ENCODE measurements at regions not wholly inside any gene's neighbourhood (a gene's known extent, or its start where the extent isn't known, plus 50 kb on each side); places are given as distances from the start of the nearest gene placed in this dataset.
"Not testable (repeated sequence)": the region's sequence is repeated elsewhere in the genome, so short reads cannot be mapped to it uniquely, and the experiment has no call there.

DNA sequence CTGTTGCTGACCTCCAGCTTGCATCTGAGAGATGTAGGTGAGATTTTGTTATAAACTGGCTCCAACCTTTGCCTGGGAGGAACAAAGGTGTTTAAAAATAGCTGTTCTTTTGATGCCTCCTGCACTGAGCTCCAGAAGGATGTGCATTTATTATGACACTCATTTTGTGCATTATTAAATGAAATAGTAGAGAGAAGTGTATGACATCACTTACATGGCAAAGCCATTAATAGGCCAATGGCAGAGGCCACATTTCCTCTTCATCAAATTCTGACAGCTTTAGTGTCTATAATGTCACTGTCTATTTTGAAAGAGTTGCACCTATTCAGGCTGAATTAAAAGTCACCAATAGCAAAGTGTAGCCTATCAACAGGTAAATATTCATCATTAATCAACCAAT is 564.6 kb downstream of the FLRT2 start:
- no peak for DNase-seq

DNA sequence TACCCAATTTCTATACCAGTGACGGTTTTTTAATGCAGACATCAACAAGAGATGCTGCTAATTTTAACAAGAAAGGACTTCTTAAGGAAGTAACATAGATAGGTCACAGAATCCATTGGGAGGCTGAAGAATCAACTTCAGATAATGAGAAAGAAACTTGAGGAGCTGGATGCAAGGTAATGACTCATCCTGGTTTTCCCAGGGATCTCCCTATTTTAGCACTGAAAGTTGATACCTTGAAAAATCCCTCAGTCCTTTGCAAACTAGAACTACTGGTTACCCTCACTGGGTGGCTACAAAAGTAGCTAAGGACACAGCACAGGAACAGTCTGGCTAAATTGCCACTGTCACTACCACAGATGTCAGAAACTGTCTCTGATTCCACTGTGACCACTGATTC is 561.9 kb downstream of the FLRT2 start:
- no peak for DNase-seq

DNA sequence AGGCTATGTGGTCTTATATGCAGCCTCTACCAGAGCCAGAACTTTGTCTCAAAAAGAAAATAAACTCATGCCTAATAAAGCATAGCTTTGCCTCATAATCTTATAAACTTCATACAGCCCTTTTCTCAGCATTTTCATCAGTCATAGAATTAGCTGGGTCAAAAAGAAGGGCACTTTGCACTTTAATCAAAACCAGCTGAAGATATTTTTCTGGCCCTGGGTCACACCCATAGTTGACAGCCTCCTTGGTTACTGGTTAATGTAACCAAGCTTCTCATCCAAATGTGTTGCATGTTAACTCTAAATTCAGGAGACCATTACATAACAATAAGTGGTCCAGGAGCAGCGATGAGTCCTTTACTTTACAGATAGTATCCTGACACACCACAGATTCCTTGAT is 558.2 kb downstream of the FLRT2 start:
- DNase-seq, result no peak

DNA sequence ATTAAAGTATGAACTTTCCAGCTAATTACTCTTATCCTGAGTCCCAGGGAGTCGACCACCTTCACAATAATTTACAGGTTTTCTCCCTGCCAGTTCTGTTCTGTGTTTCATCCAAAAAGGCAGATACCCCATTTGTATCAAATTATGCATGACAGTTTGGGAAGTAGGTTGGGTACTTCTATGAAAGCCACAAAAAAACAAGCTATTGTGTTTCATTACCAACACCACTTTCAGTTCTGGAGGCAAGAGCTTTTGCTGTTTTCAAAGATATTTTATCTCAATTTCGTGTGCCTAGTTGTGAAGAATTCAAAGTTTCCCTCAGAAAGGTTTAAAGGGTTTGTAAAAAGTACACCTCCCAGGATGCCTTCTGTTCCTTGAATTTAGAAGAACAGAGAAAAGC is 557.4 kb downstream of the FLRT2 start:
- no peak for DNase-seq

DNA sequence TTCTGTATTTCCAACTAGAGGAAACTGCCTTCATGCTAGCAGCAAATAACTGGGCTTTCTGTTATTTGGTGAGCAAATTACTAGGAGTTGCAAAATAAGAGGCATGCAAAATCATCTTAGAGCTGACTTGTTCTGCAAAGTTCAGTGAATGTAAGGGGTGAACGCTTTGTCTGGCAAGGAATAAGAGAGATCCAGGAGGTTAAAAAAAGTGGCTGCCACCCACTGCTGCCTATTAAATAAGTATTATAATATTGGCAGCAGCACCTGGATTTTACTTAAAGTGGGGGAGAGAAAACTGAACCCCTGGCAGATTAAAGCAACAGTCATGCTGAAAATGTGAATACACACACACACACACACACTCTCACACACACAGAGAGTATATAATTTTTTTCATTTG is 557.0 kb downstream of the FLRT2 start:
- DNase-seq, result no peak

DNA sequence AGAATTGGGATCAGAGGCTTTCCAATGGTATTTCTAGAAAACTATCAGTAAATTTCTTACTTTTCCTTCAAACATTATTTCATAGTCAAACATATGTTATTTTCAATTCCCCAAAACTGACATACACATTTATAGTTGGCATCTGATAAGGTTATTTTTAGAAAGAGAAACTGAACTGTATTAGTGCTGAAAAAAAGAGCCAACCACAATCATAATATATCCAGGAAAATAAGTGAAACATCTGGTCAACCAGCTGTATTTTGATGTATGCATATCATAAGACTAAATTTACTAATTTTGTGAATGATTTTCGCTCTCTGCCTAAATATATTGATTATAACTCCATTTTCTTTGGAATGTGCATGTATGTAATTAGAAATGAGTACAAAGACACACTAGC is 554.2 kb downstream of the FLRT2 start:
- no peak for DNase-seq

- DNase-seq, result no peak
These were observed 553.7 kb downstream of the FLRT2 start for GRCh38 chr14:86083616-86084015.

DNA sequence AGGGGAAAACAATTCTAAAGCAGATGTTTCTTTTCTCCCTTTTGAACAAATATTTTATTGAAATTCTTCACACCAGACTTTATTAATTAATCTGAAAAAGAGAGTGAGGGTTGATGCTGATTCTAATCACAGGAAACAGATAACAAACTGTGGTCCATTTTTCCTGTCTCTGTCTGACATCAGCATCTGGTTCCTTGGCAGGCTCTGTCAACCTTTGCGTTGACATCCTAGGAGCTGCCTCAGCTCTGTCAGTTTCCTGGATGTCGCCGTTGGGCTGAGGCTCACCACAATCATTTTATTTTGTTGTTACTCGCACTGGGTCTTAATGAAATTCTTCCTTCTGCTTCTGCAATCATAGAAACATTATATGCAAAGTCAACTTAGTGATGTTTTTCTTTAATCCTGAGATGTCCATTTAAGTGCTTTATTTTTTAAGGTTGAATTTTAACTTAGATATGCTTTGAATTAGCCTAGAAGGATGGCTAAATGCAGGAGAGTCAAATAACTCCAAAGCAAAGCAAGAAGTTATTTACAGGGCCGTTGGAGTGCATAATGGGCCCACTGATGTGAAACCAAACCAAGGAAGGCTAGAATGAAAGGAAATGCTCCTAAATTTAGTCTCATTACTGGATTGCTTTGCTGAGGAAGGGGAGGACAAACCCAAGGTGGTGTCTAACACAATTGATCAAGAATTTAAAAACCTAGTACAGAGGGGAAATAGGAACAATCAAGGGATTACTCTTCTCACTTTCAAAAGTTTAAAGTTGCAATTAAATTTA is 542.4 kb downstream of the FLRT2 start:
- no peak for DNase-seq

- no peak for DNase-seq
These were observed 536.7 kb downstream of the FLRT2 start for GRCh38 chr14:86066651-86067050.

DNA sequence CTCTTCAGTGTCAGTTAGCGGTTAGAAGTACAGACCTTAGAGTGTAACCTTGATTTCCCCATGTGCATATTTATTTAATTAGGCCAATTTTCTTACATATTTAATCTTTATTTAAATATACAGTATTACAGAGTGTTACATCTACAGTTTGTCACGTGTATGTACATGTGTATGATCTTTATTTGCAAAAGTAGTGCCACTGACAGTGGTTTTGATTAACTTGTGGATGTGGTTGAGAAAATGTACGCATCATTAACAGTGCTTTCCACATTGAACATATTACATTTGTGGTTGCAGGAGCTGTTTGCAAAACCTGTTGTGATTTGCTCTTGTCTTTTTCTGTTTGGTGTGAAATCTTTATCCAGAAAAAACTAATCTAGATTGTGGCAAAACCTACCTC is 535.5 kb downstream of the FLRT2 start:
- no peak for DNase-seq

- not testable (repeated sequence) for DNase-seq
These were observed 534.7 kb downstream of the FLRT2 start for GRCh38 chr14:86064595-86064994.

GRCh38 chr14:86057018-86057667 is 527.2 kb downstream of the FLRT2 start:
- DNase-seq, result peak; percentile 31

- DNase-seq, result no peak
These were observed 525.6 kb downstream of the FLRT2 start for GRCh38 chr14:86055512-86056075.

- DNase-seq, result no peak
These were observed 522.9 kb downstream of the FLRT2 start for GRCh38 chr14:86052868-86053267.

- DNase-seq, result no peak
These were observed 520.8 kb downstream of the FLRT2 start for GRCh38 chr14:86050757-86051156.

DNA sequence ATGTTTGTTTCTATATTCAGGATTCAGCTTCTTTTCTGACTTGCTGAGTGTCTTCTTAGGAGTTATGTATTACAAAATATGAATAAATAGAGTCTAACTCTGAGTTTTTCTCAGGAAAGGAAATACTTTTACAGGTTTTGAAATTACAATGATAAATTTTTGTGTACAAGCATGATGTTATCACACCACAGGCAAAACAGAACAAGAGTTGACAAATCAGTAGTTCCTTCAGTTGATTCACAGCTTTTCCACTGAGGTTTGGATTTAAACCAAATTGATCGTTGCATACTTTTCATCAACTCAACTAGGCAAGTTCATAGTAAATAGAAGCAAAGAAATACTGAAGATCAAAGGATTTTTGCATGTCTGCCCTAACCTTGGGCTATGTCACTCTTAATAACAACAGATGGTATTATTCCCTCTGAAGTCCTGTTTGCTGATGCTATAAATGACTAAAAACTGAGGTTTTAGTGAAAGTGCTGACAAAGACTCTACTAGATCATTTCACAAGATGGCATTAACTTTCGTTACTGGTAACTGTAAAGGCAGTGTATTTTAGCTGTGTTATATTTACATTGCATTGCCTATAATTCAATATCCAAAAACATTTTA is 520.2 kb downstream of the FLRT2 start:
- no peak for DNase-seq

- no peak for DNase-seq
These were observed 509.2 kb downstream of the FLRT2 start for GRCh38 chr14:86039176-86039575.

DNA sequence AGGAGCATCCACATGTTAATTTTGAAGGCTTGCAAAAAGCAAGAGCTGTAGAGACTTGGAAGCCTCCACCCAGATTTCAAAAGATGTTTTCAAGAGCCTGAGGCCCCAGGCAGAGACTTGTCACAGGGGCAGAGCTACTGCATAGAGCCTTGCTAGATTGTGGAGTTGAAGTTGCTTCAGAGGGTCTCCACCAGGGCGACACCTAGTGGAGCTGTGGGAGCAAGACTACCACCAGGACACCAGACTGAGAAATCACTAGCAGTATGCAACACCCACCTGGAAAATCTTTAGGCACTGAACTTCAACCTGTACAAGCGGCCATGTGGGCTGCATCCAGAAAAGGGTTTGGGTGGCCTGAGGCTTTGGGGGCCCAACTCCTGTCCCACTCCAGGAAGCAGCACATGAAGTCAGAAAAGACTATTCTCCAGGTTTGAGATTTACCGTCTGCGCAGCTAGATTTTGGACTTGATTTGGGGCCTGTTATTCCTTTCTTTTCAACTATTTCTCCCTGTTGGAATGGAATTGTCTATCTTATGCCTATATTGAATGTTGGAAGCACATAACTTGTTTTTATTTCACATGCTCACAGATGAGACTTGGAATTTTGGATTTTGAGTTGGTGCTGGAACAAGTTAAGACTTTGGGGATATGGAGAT is 508.6 kb downstream of the FLRT2 start:
- DNase-seq, result peak; percentile 43

DNA sequence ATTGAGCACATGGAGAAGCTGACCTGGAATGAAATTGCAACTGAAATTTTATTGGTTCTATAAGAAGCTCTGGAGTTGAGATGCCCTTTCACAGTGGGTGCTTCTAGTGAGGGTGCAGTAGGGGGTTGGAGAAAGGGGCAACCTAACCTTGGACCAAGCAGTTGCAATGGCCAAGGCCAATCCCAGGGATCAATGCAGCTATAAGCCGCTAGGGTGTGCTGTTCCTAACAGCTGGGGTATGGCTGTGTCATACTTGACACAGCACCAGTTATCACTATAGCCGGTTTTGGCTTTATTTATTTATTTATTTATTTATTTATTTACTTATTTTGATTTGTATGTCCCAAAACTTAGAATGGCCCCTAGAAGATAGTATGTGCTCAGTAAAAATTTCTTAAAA is 505.9 kb downstream of the FLRT2 start:
- no peak for DNase-seq

DNA sequence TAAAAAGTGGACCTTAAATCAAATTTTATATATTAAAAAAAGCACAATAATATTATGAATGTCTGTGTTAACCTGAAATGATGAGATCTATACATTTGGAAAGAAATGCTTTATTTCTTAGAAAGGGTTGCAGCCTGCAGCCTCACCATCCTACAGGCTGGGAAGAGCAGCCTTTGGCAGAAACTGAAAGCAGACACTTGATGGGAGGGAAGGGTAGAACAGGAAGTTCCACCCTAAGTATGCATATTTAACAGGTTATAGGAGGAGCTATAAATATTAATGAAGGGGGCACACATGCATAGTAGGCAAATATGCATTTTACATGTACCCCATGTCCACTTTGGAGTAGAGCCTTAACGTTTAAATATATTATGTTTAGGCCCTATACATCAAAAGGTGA is 498.0 kb downstream of the FLRT2 start:
- no peak for DNase-seq

DNA sequence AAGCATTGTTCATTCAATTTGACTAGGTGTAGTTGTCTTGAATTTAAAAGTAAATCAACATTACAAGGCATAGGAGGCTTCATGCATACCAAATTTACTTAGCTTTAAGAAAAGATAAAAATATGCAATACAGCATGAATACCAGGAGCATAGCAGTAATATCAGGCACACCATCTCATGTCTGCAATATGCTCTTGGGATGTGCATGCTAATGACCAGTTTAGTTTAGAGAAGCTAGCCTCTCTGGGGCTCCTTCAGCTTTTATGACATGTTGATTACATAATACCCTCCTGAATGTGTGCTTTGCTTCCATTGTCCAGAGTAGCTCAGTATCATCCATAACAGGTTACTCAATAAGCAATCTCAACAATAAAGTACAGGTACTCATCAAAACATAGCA is 497.2 kb downstream of the FLRT2 start:
- DNase-seq, result no peak

- DNase-seq, result no peak
These were observed 492.2 kb downstream of the FLRT2 start for GRCh38 chr14:86022031-86022629.

DNA sequence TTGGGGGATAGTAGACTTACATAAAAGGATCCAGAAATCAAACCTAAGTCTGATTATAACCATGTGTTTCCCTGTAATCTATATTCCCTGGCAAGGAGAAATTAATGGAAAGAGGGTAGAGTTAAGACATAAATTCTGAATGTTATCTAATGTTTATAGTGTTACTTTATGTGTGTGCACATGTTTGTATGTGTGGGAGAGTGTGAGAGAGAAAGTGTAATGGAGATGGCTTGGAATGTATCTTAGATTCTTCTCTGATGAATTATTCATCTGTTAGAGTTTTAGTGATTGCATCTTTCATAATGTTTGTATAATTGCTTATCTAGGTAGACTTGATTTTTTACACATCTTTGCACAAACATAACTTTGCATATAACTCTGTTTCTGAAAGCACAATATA is 490.9 kb downstream of the FLRT2 start:
- DNase-seq, result no peak

Measured in CD4-positive, alpha-beta T cell treated with Interleukin-12 subunit alpha and Interleukin-12 subunit beta, for 1 hour (primary cell).